ENCODE measurements at regions not wholly inside any gene's neighbourhood (a gene's known extent, or its start where the extent isn't known, plus 50 kb on each side); places are given as distances from the start of the nearest gene placed in this dataset.
A peak's percentile ranks its signal among the peaks of the same experiment; 100 is the strongest.

GRCh38 chr7:17159500-17160037 lies 138.9 kb upstream of the AHR start:
- no peak for TF ChIP-seq CTCF (IDR thresholded peaks at IDR 0.05)
- intact Hi-C loops (cut with DNase I), result no loop called here

GRCh38 chr7:17166824-17167379 lies 131.6 kb upstream of the AHR start:
- intact Hi-C loops (cut with DNase I), result no loop called here
- Histone ChIP-seq H3K9me3 (no peaks in the 10 kb centered on the region), H3K4me1 (no peaks in the 10 kb centered on the region), H3K36me3 (no peaks in the 10 kb centered on the region), H3K27me3 (ENCODE audit: low read depth) (no peaks in the 10 kb centered on the region), H3K4me3 (no peak overlapping the region), H3K27ac (no peak overlapping the region)
- no peak for TF ChIP-seq CTCF (IDR thresholded peaks at IDR 0.05)
- no peak for DNase-seq
- ATAC-seq, result peak in 1 of 2 donors; percentile 40

More at GRCh38 chr7:17159500-17160037, 138.9 kb upstream of the AHR start:
- H3K4me1 ChIP-seq, result no peaks in the 10 kb centered on the region
- DNase-seq (no peak), ATAC-seq (no peak)
- no peaks in the 10 kb centered on the region for H3K36me3 ChIP-seq
- H3K9me3 ChIP-seq, result no peaks in the 10 kb centered on the region
- H3K27me3 ChIP-seq (ENCODE audit: low read depth), result no peaks in the 10 kb centered on the region
- H3K4me3 ChIP-seq, result no peak overlapping the region
- H3K27ac ChIP-seq, result no peak overlapping the region

GRCh38 chr7:17168416-17168815 lies 130.0 kb upstream of the AHR start:
- intact Hi-C loops (cut with DNase I), result no loop called here
- Histone ChIP-seq H3K27ac (no peak overlapping the region), H3K27me3 (ENCODE audit: low read depth) (no peaks in the 10 kb centered on the region), H3K36me3 (no peaks in the 10 kb centered on the region), H3K9me3 (no peaks in the 10 kb centered on the region), H3K4me1 (no peaks in the 10 kb centered on the region), H3K4me3 (no peak overlapping the region)
- no peak for TF ChIP-seq CTCF (IDR thresholded peaks at IDR 0.05)
- no peak for DNase-seq
- ATAC-seq, result no peak

- no peaks in the 10 kb centered on the region for H3K9me3 ChIP-seq
- ATAC-seq (no peak), DNase-seq (no peak)
- no peaks in the 10 kb centered on the region for H3K4me1 ChIP-seq
- no peaks in the 10 kb centered on the region for H3K27me3 ChIP-seq (ENCODE audit: low read depth)
- no peak for TF ChIP-seq CTCF (IDR thresholded peaks at IDR 0.05)
- intact Hi-C loops (cut with DNase I), result no loop called here
- no peak overlapping the region for H3K4me3 ChIP-seq
- H3K27ac ChIP-seq, result no peak overlapping the region
- no peaks in the 10 kb centered on the region for H3K36me3 ChIP-seq
Measured at GRCh38 chr7:17171427-17171826, 127.0 kb upstream of the AHR start.

- no peak for DNase-seq
- Histone ChIP-seq H3K27ac (no peak overlapping the region), H3K27me3 (ENCODE audit: low read depth) (no peaks in the 10 kb centered on the region), H3K9me3 (no peaks in the 10 kb centered on the region), H3K4me3 (no peak overlapping the region), H3K36me3 (no peaks in the 10 kb centered on the region), H3K4me1 (no peaks in the 10 kb centered on the region)
- TF ChIP-seq CTCF (IDR thresholded peaks at IDR 0.05), result no peak
- intact Hi-C loops (cut with DNase I), result no loop called here
- no peak for ATAC-seq
Measured at GRCh38 chr7:17176371-17177032, 122.0 kb upstream of the AHR start.

All from lower lobe of right lung (tissue), 2 donors.